Hepatocyte (in vitro differentiated cells): ENCODE measurements at regions not wholly inside any gene's neighbourhood (a gene's known extent, or its start where the extent isn't known, plus 50 kb on each side); places are given as distances from the start of the nearest gene placed in this dataset.

Experiments
- EZH2 ChIP-seq: fragments of 200-600 bp; sonication (generic); IDR thresholded peaks from 2 replicates; pipeline ENCODE4 v1.6.1; 2016; ENCODE audit warnings: antibody characterized with exemption, mild to moderate bottlenecking, borderline replicate concordance
- EZH2phosphoT487 ChIP-seq: fragments of 200-600 bp; sonication (generic); IDR thresholded peaks from one replicate; pipeline ENCODE4 v1.6.1; 2018; ENCODE audit warnings: antibody characterized with exemption, mild to moderate bottlenecking, low read depth, moderate library complexity; ENCODE audit not compliant: unreplicated experiment, severe bottlenecking
- TF ChIP-seq, protein P1 (sequence below): fragments of 200-600 bp; sonication (generic); IDR thresholded peaks from 2 replicates; pipeline ENCODE4 v1.5.1; 2016; ENCODE audit warnings: antibody characterized with exemption, mild to moderate bottlenecking; ENCODE audit not compliant: poor library complexity

DNA sequence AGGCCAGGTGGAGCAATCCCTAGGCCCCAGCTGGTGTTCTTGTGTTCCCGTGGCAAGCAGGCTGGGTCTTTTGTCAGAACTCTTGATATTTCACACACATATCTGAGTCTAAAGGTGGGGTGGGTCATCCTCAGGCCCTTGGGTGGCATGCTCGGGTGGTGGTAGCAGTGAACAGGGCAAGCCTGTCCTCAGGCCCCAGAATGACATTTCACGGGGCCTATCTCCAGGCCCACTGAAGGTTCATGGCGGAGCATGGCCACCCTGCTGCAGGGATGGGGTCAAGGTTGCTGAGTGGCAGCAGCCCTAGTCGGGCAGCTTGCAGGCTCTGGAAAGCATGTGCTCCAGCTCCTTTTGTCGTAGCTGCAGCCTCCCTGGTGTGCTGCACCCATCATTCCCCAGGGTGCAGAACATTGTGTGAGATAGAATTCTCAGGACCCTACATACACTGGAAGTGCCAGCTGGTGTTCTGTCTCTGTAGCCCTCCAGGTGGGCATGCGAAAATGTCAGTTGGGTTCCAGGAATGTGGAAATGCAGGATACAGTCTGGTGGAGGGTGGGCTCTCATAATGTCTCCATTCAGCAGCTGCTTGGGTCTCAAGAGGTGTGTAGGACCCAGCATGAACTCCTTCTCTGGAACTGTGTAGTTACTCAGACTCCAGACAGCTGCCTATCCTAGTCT lies 1571.8 kb downstream of the STIM2 start:
- TF ChIP-seq, protein P1, sequence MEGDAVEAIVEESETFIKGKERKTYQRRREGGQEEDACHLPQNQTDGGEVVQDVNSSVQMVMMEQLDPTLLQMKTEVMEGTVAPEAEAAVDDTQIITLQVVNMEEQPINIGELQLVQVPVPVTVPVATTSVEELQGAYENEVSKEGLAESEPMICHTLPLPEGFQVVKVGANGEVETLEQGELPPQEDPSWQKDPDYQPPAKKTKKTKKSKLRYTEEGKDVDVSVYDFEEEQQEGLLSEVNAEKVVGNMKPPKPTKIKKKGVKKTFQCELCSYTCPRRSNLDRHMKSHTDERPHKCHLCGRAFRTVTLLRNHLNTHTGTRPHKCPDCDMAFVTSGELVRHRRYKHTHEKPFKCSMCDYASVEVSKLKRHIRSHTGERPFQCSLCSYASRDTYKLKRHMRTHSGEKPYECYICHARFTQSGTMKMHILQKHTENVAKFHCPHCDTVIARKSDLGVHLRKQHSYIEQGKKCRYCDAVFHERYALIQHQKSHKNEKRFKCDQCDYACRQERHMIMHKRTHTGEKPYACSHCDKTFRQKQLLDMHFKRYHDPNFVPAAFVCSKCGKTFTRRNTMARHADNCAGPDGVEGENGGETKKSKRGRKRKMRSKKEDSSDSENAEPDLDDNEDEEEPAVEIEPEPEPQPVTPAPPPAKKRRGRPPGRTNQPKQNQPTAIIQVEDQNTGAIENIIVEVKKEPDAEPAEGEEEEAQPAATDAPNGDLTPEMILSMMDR = no peak
- TF ChIP-seq EZH2 (no peak), EZH2phosphoT487 (no peak)
